Endothelial cell of hepatic sinusoid (primary cell): ENCODE measurements at regions not wholly inside any gene's neighbourhood (a gene's known extent, or its start where the extent isn't known, plus 50 kb on each side); places are given as distances from the start of the nearest gene placed in this dataset.

Experiments used
- in situ Hi-C: cut with HindIII; loops from 2 replicates; pipeline ENCODE4 v1.10.0; 2017; ENCODE audit warnings: low sequenced_read_pairs

- in situ Hi-C loops = no loop called here
These were observed 109.4 kb upstream of the POU3F3 start for GRCh38 chr2:104744537-104744936.

GRCh38 chr2:104745846-104746245, 108.1 kb upstream of the POU3F3 start:
- in situ Hi-C loops = loop anchor here (5.0 kb wide), 1 partner anchor 51 kb away; no protein-coding TSS in a partner anchor

- in situ Hi-C loops = loop anchor here (5.0 kb wide), 1 partner anchor 51 kb away; no protein-coding TSS in a partner anchor
These were observed 107.6 kb upstream of the POU3F3 start for GRCh38 chr2:104746299-104746698.

GRCh38 chr2:104746858-104747257, 107.1 kb upstream of the POU3F3 start:
- in situ Hi-C loops = loop anchor here (5.0 kb wide), 1 partner anchor 50 kb away; no protein-coding TSS in a partner anchor

- in situ Hi-C loops = loop anchor here (5.0 kb wide), 1 partner anchor 47 kb away; no protein-coding TSS in a partner anchor
These were observed 104.0 kb upstream of the POU3F3 start for GRCh38 chr2:104749856-104750460.

GRCh38 chr2:104752504-104752903, 101.4 kb upstream of the POU3F3 start:
- in situ Hi-C loops = no loop called here

GRCh38 chr2:104755026-104755878, 98.7 kb upstream of the POU3F3 start:
- in situ Hi-C loops = no loop called here

- in situ Hi-C loops = no loop called here
These were observed 97.8 kb upstream of the POU3F3 start for GRCh38 chr2:104756118-104756517.

GRCh38 chr2:104757056-104757455, 96.9 kb upstream of the POU3F3 start:
- in situ Hi-C loops = no loop called here

- in situ Hi-C loops = no loop called here
These were observed 95.7 kb upstream of the POU3F3 start for GRCh38 chr2:104758199-104758620.

GRCh38 chr2:104762031-104762430, 91.9 kb upstream of the POU3F3 start:
- in situ Hi-C loops = no loop called here

GRCh38 chr2:104766683-104767082, 87.2 kb upstream of the POU3F3 start:
- in situ Hi-C loops = no loop called here

GRCh38 chr2:104768694-104769093, 85.2 kb upstream of the POU3F3 start:
- in situ Hi-C loops = no loop called here

GRCh38 chr2:104769096-104769495, 84.8 kb upstream of the POU3F3 start:
- in situ Hi-C loops = no loop called here

GRCh38 chr2:104772996-104773395, 80.9 kb upstream of the POU3F3 start:
- in situ Hi-C loops = no loop called here

- in situ Hi-C loops = no loop called here
These were observed 79.3 kb upstream of the POU3F3 start for GRCh38 chr2:104774631-104775030.

GRCh38 chr2:104777721-104778120, 76.2 kb upstream of the POU3F3 start:
- in situ Hi-C loops = no loop called here

- in situ Hi-C loops = no loop called here
These were observed 72.8 kb upstream of the POU3F3 start for GRCh38 chr2:104781151-104781550.

GRCh38 chr2:104784264-104784663, 69.7 kb upstream of the POU3F3 start:
- in situ Hi-C loops = no loop called here

- in situ Hi-C loops = no loop called here
These were observed 67.7 kb upstream of the POU3F3 start for GRCh38 chr2:104786204-104786603.

- in situ Hi-C loops = no loop called here
These were observed 67.1 kb upstream of the POU3F3 start for GRCh38 chr2:104786821-104787220.
